Ammon's horn (tissue), 1 donor: ENCODE measurements at regions not wholly inside any gene's neighbourhood (a gene's known extent, or its start where the extent isn't known, plus 50 kb on each side); places are given as distances from the start of the nearest gene placed in this dataset.
A peak's percentile ranks its signal among the peaks of the same experiment; 100 is the strongest.

ENCODE experiments used
- DNase-seq: peaks from one replicate; pipeline ENCODE4 v3.0.0-alpha.2; 2016; ENCODE audit warnings: low spot score

GRCh38 chr12:67147030-67147429 is 122.1 kb upstream of the CAND1 start:
- no peak for DNase-seq

DNA sequence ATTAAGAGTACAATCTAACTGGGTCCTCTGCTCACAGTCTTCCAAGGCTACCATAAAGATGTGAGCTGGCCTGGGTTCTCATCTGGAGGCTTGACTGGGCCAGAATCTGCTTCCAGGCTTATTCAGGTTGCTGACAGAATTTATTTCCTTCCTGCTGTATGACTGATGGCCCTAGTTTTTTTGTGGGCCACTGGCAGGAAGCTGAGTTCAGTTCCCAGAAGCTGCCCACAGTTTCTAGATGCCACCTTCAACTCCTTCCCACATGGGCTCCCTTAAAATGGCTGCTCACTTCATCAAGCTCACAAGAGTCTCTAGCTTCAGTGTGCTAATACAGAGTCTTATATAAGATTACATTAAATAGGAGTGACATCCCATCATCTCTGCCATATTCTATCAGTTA is 121.7 kb upstream of the CAND1 start:
- no peak for DNase-seq

GRCh38 chr12:67148265-67148664 is 120.9 kb upstream of the CAND1 start:
- no peak for DNase-seq

DNA sequence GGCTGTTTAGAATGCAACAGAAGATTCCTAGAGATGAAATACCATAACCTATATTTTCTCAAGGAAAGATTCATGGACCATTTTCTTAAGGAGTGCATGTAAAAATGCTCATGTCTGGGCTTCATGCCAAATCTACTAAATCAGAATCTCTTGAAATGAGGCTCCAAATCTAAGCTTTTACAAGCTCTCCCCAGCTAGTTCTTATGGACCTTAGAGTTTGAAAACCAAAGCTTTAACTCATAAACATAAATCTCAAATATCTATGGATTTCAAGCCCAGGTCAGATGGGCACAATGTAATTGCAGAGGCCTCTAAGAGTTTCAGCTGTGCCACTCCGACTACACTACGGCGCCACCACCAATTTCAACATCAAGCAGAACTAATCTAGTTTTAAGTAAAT is 117.3 kb upstream of the CAND1 start:
- no peak for DNase-seq

DNA sequence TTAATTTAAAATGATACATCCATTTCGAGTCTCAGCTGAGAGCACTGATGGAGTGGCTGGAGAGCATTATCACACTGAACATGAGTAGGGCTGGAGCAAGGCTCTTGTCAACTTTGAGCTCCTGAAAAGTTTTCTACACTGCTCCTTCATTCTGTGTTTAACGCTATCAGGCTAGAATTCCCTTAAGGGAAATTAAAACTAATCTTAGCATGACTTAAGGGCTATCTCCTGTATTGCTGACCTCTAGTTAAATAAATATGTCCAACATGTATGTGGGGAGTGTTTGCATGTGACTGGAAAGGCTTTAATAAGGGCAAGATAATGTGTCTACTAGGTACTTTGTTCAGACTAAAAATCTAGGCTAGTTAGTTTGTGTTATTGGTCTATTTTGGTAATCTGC is 116.7 kb upstream of the CAND1 start:
- DNase-seq = no peak

DNA sequence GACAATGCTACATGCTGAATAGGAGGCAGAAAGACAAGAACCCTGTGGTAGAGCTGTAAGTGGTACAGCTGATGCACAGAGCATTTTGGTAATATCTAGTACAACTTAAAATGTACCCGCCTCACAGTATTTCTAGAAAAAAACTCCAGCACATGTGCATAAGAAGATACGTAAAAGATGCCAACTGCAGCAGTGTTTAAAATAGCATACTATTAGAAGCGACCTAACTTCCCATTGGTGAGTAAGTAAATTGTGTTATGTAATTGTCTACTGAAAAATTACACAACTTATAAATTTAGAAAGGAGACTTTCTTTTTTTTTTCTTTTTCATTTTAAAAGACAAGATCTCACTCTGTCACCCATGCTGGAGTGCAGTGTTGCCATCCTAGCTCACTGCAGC is 114.3 kb upstream of the CAND1 start:
- no peak for DNase-seq

- DNase-seq = no peak
These were observed 113.3 kb upstream of the CAND1 start for GRCh38 chr12:67155863-67156262.

- peak; percentile 10 for DNase-seq
These were observed 107.7 kb upstream of the CAND1 start for GRCh38 chr12:67161322-67161918.

GRCh38 chr12:67173258-67173657 is 95.9 kb upstream of the CAND1 start:
- no peak for DNase-seq

DNA sequence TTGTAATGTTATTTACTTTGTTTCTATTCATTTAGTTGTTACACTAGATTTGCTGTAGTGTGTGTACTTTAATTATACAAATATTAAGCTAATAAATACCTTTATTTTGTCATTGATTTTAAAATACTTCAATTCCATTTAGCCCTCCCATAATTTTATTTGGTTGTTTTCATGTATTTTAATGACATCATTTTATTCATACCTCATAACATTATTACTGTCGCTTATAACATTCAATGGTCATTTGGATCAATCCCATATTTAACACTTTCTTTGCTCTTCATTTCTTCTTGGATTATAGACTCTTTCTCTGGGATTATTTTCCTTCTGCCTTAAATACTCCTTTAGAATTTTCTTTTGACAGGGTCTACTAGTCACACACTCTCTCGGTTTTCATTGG is 86.6 kb upstream of the CAND1 start:
- no peak for DNase-seq

GRCh38 chr12:67193704-67194103 is 75.5 kb upstream of the CAND1 start:
- DNase-seq = no peak

DNA sequence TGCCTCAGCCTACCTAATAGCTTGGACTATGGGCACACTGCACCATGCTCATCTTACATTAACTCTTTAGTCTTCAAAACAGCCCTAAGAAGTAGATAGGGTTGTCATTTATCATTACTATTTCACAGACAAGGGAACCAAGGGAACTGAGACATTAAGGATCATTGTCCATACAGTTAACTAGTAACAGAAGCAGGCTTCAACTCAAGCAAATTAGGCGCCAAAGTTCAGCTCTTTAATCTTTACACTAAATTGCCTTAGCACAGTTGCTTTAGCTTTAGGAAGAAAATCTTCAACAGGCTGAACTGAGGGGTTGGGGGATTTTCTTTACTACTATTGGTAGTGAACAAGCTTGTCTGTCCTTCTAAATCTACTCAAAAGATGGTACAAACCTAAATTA is 68.8 kb upstream of the CAND1 start:
- no peak for DNase-seq

DNA sequence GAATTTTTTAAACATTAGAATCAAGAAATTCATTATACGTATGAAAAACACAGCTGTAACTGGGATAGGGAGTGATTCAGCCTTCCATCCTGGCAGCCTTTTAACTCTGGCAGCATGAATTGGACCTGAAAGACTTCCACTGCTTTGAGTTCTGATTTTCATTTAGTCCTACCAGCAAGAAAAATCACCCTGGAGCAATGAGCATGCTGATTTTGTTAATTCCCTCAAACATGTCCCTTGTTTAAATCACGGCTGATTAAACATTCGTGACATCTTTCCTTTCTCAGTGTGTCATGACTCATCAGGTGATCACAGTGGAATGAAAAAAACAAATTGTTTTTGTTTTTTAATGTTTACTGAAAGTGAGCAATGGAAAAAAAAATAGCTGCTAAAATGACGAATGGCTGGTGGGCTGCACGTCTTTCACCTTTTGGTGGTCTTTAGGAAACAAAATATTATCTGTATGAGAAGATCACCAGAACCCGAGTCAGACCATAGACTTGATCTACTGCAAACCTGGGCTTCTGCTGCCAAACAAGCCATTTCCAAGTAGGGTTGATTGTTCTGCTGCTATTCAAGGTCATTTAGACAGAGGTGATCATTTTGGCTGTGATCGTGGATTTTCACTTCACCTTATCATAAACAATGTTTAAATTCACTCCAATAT is 67.0 kb upstream of the CAND1 start:
- peak; percentile 24 for DNase-seq

DNA sequence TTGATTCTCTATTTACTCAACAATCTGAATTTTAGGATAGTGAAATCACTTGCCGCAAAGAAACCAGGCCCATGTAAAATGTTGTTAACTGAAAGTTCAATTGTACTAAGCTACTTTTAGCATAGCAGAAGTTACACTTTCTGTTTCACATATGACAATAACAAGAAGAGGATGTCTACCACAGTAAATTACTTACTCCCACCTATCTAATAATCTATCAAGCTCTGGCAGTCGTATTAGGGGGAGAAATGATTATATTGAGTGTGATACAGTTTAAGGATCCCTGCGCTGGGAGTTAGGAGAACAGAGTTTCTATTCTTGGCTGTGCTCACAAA is 66.5 kb upstream of the CAND1 start:
- no peak for DNase-seq

DNA sequence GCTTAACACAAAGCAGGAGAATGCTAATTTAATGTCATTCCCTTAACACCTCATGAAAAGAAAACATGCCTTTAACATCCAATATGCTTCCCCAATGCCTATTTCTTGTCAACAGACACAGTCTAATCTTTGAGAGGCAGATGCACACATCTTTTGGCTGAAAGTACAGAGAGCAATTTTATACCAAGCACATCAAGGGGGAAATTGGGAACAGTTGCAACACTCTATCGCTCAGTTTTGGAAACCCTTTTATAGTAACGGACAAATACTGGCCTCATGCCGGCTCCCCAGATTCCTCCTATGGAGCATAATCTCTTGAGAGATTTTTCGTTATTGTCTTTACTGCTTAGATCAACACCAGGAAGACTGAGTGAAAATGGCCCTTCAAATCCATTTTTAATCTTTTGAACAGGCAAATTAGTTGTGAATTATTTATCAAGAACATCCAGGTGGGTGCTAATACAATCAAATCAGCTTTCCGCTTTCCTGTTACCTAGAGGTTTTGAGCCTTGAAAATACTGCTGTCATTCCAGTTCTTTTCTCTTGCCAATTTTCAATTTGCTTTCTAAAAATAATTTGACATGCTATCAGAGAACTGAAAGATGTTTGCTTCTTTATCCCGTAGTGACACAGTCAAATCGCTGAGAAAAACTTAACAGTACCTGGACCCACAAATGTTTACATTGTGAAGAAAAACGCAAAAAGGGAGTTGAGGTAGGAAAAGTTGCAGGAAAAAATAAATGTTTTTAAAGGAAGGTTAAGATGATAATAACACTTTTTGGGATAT is 60.7 kb upstream of the CAND1 start:
- no peak for DNase-seq

GRCh38 chr12:67211029-67211428 is 58.1 kb upstream of the CAND1 start:
- DNase-seq = no peak

GRCh38 chr12:67211494-67211893 is 57.7 kb upstream of the CAND1 start:
- DNase-seq = no peak

GRCh38 chr12:67217647-67218046 is 51.5 kb upstream of the CAND1 start:
- DNase-seq = no peak
